Dermis blood vessel endothelial cell (primary cell): ENCODE measurements at regions not wholly inside any gene's neighbourhood (a gene's known extent, or its start where the extent isn't known, plus 50 kb on each side); places are given as distances from the start of the nearest gene placed in this dataset.

Experiments used
- DNase-seq: peaks from one replicate; pipeline ENCODE4 v3.0.0; 2010

DNA sequence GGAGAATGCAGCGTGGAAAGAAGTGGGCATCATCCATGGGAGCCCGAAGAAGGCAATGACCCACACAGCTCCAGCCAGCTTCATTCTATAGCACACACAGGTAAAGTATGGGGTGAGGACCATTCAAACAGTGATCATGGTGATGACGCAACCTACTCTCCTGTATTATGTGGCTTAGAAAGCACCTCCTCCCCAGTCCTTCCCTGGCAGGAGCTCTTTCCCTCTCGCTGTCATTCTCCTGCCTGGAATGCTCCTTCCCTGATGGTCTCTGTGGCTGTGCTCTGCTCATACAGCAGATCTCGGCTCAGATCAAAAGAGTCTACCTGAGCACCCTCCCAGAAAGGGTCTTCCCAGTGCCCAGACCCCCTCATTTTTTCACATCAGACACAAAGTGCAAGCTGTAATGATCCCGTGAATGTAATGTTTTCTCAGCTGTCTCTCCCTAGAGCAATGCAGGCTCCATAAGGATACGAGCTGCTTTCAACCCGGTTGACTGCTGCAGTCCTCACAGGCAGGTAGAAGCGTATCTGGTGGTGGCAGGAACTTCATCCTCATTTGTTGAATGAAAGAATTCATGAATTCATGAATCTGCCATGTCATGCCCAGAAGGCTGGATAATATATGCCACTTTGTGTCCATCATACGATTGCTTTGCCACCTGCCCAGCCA is 248.8 kb downstream of the HS3ST3A1 start:
- no peak for DNase-seq

DNA sequence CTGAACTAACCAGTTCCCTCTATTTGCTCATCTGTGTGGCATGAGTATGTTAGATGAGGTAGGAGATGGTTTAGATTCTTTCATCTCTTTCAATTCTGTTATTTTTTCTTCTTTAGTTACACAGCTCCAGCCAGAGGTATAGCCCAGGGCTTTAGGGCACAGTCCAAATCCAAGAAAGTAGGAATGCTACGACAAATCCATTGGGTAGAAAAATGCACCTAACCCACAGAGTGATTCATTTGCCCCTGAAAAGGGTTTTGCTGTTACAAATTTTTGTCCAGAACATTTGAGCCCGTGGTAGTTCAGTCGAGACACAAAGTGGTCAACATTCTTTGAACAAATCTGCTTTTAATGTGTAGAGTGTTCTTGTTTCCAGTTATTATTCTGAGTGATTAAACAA is 250.7 kb downstream of the HS3ST3A1 start:
- DNase-seq: no peak

GRCh38 chr17:13350466-13350865 is 251.3 kb downstream of the HS3ST3A1 start:
- DNase-seq: no peak

DNA sequence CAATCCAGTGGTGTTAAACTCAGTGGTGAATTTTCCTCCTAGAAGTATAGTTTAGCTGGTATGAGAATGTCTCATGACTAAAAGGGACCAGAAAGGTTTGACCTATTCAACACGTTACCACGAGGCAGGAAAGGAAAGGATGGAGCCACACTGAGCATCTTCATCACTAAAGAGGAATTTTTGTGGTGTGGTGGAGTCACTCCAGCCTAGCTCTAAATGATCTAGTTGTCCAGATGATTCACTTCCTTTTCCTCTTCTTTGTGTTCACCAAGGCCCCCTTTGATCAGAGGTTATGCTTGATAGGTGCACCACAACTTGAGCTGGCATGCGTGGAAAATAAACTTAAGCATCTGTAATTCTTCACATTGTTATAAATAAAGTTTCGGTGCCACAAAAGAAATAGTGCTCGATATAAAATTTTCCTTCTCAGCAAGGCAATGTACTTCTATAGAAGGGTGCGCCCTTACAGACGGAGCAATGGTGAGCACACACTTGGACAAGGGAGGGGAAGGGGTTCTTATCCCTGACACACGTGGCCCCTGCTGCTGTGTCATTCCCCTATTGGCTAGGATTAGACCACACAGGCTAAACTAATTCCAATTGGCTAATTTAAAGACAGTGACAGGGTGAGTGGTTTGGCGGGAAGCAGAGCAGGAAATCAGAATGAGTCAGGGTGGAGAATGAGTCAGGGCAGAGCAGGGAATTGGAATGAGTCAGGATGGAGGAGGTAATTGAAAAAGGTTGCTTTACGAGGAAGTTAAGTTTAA is 254.6 kb downstream of the HS3ST3A1 start:
- peak; percentile 6 for DNase-seq

DNA sequence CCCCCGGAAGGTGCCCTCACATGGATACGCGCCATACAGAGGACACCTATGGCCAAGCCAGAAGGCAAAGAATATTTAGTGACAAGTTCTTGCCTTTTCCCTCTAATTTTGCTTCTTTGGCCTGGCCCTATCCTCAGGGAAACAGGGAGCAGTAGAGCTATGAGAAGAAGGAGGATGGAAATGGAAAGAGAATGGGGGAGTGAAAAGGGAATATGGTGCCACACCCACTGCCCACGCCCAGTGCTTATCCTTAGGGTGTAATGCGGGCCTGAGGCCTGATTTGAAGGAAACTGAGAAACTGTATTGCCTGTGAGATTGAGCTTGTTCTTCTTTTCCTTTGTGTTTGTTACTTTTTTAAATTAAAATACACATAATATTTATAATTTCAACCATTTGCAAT is 255.1 kb downstream of the HS3ST3A1 start:
- no peak for DNase-seq

- no peak for DNase-seq
Measured at GRCh38 chr17:13346081-13346533, 255.6 kb downstream of the HS3ST3A1 start.

- DNase-seq: no peak
Measured at GRCh38 chr17:13338421-13338820, 263.3 kb downstream of the HS3ST3A1 start.

- peak; percentile 56 for DNase-seq
Measured at GRCh38 chr17:13337864-13338371, 263.8 kb downstream of the HS3ST3A1 start.

DNA sequence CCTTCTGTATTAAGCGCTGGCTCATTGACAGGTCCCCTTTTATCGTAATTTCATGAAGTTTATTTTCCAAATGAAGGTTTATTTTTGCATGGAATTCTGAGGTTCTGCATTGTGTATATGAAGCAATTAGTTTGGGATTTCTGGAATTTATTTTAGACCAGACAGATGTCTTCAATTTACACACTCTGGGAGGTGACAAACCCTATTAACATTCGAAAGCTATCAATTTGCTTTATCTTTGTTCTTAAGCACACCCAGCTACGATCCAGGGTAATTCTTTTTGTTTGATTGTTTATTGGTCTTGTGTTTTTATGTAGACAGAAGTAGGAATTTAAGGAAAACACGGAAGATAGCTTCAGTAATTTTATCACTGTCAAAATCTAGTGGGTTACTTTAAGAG is 264.6 kb downstream of the HS3ST3A1 start:
- no peak for DNase-seq

DNA sequence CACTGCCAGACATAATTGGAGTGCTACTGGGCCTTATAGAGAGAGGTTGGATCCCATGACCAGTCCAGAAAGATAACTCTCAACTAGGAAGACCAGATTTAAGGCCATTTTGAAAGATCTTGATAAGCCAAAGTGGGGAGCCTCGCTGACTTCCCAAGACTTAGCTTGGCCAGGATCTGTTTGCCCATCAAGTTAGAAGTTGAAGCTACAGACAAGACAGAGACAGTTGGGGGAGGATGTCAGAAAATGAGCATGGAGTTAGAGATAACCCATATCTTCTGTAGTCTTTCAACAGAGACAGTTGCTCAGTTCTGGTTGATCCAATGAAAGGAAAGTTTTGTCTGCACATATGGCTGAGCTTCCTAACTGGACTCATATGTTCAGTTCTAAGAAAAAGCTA is 267.4 kb downstream of the HS3ST3A1 start:
- DNase-seq: no peak

DNA sequence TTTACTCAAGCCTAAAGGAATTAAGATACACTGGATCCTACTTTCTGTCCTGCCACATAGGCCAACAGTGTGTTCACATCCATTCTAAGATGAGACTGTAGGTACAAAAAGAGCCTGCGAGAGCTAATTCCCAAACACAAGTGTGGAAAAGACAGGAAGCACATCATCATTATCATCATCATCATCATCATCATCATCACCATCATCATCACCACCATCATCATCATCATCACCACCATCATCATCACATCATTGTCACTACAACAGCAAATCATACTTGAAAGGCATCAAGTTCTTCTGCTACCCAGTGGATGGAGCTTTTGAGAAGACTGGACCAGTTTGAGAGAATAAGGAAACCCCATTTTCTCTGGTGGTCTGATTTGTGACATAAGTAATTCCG is 268.1 kb downstream of the HS3ST3A1 start:
- DNase-seq: no peak

GRCh38 chr17:13332207-13332606 is 269.5 kb downstream of the HS3ST3A1 start:
- no peak for DNase-seq

DNA sequence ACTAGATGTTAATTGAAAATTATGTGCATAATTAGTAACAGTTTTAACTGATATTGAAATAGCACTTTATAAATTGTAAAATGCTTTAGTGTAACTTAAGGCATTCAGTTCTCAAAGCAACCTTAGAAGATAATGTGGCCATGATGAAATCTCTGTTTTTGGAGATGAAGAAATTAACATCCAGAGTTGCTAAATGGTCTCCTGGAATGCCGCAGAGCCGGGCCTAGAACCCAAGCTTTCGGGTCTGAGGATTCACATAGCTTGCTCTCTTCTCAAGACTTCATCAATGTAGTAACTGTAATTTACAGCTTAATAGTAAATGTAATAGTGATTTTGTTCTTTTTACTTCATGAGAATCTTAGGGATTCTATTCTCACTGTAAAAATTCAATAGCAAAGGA is 272.3 kb downstream of the HS3ST3A1 start:
- no peak for DNase-seq

DNA sequence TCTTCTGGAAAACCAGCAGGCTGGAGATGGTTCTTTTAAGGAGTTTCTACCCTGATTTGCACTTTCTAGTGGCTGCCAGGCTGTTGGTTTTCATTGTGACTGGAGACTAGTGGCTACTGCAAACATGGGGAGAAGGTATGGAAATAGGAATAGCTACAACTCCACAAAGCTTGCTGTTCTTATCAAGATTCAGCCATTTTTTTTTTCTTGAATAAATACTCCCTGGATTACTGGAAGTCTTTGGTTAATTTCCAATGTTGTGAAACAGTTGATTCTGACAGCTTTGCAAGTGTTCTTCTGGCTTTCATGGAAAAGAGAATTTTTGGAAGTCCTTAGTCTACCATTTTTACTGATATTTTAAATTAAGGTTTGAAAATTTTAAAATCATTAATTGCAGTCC is 277.7 kb downstream of the HS3ST3A1 start:
- DNase-seq: no peak

- no peak for DNase-seq
Measured at GRCh38 chr17:13321951-13322701, 279.6 kb downstream of the HS3ST3A1 start.

- DNase-seq: no peak
Measured at GRCh38 chr17:13320046-13320785, 281.5 kb downstream of the HS3ST3A1 start.

GRCh38 chr17:13316657-13317056 is 285.1 kb downstream of the HS3ST3A1 start:
- no peak for DNase-seq

DNA sequence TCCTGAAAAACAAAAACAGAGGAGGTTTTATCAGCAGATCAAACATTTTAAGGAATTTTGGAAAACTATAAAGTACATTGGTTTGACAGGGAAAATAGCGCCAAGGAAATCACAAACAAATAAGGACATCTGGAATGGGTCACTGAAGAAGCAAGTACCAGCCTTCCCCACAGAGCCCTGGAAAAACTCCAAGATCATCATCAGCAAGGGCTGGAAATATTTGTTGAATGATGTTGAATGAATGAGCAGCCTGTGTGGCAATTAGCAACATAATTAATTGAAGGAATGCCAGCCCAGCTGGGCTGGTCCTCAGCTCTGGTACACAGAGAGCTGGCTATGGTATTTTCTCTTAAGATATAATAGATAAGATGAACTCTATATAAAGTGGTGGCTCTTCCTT is 290.4 kb downstream of the HS3ST3A1 start:
- DNase-seq: no peak

DNA sequence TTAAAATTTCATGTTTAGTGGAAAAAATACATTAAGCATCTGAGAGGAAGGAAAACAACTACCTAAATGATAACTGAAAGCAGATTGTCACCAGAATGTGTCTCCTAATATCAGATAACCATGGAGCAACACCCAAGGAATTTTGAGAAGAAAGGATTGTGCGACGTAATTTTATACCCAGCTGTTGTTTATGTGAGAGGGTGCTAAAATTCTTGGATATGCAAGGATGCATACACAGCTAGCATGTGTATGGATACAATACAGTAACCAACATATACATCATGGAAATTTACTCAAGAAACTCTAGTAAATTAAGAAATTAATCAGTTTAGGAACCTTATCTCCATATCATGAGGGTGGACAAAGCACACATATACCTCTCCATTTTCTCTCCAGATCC is 290.9 kb downstream of the HS3ST3A1 start:
- no peak for DNase-seq

DNA sequence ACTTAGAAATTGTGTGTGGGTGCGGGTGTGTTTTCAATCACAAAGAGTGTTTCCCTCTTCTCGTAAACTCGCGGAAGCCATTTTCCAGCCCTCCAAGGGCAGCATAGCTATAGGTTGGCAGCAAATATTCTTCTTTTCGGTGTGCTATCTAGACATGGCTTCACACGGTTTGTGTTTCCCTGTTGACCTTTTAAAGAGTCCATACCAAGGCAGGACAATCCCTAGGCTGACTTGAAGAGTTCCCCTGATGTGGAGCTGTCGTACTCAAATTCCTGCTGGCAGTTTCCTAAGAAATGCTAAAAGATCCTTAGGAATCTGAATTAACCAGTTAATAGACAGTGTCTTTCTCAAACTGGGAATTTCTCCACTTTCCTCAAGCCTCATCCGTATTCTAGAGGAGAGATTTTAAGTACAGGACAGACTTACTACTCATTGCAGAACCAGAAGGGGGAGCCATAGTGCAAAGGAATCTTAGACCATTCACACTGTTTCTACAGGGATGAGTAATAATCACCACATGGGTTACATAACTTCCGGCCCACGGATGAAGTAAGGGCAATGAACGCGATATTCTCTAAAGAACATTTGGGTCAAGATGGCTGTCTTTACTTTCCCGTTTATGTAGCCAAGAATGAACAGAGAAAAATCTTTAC is 288.6 kb upstream of the ELAC2 start:
- peak; percentile 0 for DNase-seq

DNA sequence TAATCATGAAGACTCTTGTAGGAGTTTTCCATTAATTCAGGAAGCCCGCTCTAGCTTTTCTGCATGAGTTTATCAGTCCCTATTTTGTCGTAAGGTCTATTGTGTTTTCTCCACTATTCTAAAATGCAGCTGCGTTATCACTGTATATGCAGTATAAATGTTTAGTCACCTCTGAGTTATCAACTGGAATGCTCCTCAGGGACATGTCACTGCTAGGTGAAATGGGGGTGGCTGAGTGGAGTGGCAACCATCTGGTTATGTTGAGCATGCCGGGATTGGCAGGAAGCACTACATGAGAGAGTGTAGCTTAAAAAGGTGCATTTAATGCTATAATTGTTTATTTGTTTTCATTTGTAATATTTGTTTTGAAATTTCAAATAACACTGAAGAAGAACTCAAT is 285.2 kb upstream of the ELAC2 start:
- DNase-seq: no peak

GRCh38 chr17:13302419-13302818 is 284.6 kb upstream of the ELAC2 start:
- DNase-seq: no peak
